AG08396 (cell line): ENCODE measurements at regions not wholly inside any gene's neighbourhood (a gene's known extent, or its start where the extent isn't known, plus 50 kb on each side); places are given as distances from the start of the nearest gene placed in this dataset.

Experiments
- DNase-seq: peaks from one replicate; pipeline ENCODE4 v3.0.0; 2012; ENCODE audit warnings: low spot score, mixed read lengths

GRCh38 chr5:109945097-109945678, 255.5 kb downstream of the MAN2A1 start:
- no peak for DNase-seq

GRCh38 chr5:109945723-109946480, 256.2 kb downstream of the MAN2A1 start:
- no peak for DNase-seq

DNA sequence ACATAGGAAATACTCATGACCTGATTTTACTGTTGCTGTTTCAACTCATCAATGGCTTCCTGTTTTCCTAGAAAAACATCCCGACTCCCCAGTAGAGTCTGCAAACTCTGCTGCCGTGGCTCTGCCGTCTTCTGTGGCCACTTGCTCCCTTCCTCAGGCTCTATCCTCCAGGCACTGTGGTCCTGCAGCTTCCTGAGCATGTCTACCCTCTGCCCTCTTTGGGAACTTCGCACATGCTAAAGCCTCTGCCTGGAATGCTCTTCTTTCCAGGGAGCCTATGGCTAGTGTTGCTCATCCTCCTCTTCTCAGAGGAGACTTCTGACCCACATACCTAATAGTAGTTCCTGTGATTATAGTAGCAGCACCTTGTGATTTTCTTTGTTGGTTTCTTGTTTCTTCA, 256.9 kb downstream of the MAN2A1 start:
- no peak for DNase-seq

DNA sequence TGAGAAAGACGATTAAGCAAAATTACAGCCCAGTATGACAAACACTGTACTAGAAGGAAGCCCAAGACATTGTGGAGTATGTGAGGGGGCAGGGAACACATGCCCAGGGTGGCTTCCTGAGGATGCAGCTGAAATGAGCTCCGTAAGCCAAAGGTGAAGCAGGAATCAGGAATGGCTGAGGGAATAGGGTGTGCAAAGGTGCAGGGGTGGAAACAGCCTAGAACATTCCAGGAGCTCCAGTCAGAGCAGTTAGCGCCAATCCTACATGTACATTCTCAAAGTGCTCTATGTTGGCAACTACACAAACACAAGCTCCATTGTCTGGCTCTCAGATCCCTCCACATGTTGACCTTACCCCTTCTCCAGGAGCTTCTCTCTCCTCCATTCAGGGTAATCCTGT, 257.9 kb downstream of the MAN2A1 start:
- DNase-seq: no peak

DNA sequence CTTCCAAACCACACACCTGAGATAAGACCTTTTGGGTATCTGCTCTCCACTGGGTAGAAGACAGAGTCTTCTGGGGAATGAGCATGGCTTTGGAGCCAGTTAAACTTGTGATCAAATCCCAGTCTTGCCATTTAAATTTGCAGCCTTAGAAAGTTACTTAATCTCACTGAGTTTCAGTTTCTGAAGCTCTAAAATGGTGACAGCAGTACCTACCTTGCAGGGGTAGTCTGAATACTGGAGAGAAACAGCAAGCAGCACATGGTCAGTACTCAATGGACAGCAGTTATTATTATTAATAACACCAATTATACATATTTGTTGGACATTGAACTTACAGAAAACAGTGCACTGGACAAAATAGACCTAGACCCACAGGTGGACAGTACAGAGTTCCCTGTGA, 260.9 kb downstream of the MAN2A1 start:
- no peak for DNase-seq

DNA sequence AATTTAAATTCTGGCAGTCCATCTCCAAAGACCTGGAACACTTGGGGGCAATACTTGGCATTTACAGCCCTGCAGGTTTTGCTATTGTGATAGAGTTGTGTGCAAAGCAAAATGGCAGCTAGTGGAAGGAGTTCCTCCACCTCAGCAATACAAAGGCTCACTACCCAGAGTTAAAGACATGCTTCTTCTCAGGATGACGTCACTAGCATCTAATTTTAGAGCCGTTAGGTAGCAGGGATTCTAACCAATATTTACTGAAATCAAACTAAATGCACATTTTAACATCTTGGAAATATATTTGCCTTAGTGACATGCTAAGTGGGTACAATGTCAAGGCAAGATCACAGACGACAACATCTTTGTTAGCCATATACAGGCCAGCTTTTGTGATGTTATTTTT, 261.6 kb downstream of the MAN2A1 start:
- no peak for DNase-seq

GRCh38 chr5:109951758-109952157, 262.0 kb downstream of the MAN2A1 start:
- DNase-seq: no peak

GRCh38 chr5:109953761-109954160, 264.0 kb downstream of the MAN2A1 start:
- DNase-seq: no peak

DNA sequence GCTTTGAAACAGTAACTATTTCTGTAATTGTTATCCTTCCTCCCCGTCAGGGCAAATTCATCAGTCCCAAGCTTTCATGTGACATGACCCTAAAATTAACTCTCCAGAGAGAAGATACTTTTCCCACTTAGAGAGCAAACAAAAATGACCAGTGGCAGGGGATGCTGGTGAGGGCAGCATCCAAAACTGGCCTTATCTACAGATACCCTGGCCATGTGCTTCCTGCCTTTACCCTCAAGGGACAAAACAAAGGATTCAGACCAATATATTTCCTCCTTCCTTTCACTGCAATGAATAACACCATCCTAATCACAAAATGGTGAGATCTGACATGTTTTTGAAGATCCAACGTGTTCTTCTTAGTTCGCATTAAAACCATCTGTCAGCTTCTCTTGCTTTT, 267.2 kb downstream of the MAN2A1 start:
- no peak for DNase-seq

- DNase-seq: no peak
Observed at GRCh38 chr5:109958082-109958481, 268.4 kb downstream of the MAN2A1 start.

- no peak for DNase-seq
Observed at GRCh38 chr5:109959652-109960051, 269.9 kb downstream of the MAN2A1 start.

GRCh38 chr5:109961751-109962150, 272.0 kb downstream of the MAN2A1 start:
- no peak for DNase-seq

DNA sequence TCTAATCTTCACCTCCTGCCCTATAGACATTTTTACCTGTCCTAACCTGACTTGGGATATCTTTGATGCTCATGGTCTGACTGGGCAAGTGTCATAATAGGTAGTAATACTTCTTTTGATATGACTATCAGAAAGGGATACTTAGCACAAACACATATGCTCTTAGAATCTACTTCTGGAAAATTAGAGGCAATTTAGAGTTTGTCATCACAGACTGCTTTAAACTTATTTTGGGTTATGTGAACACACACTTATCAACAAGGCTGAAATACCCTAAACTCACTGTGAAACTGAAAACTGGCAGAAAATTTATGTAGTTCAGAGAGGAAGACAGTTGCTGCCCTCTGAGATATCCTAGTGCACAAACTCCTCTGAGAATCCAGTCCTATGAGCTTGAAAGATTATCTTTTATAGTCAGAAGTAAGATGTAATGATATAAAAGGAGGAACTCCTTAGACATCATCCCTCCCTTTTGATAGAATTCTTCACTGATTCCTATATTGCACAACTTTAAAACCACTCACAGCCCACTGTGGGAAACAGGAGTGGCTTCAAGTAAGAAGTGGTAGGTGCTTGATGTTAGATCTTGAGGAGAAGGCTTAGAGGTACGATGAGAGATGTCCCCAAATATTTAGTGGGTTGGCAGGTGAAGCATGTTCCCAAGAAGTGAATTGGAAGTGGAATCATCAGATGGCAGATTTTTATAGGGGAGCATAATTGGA, 273.3 kb downstream of the MAN2A1 start:
- no peak for DNase-seq

DNA sequence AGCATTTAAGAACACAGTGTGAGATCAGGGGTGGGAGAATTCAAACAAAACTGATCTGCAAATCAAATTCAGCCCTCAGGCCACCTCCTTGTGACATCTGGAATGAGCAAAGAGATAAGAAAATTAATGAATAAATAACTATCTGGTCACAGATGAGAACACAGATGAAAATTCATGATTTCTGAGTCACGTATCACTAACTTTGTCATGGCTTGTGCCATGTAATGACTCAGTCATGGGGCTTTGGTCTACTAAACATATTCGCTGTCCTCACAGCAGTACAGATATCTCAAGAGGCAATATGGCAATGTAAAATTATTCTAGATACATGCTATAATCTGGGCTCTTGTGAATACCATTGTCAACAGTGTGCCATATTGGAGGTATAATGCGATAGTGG, 274.4 kb downstream of the MAN2A1 start:
- DNase-seq: no peak

GRCh38 chr5:109965634-109966033, 275.9 kb downstream of the MAN2A1 start:
- DNase-seq: no peak

GRCh38 chr5:109971968-109972367, 282.2 kb downstream of the MAN2A1 start:
- DNase-seq: no peak

GRCh38 chr5:109981979-109982378, 292.3 kb downstream of the MAN2A1 start:
- no peak for DNase-seq

DNA sequence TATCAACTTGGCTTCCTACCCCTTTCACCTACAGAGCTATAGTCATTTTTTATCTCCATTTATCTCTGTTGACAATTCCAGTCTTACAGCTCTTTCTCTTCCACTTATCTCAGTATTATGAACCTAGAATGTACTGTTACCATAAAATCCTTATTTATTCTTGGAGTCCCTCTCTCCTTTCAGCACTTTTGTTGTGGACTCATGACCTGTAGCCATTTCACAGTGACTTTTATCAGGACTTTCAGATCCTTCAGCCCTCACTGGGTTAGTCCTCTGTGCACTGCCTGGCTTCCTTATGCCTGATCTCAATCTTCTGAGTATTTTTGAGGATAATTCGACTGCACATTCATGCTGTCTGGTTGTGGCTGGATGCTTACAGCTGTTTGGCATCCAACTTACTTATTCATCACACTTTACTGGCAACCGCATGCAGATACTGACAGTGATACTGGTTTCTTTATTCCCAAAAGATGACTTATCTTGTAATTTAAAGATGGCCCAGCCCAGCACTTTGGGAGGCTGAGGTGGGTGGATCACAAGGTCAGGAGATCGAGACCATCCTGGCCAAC, 293.3 kb downstream of the MAN2A1 start:
- DNase-seq: no peak

GRCh38 chr5:109986726-109987125, 297.0 kb downstream of the MAN2A1 start:
- DNase-seq: no peak

GRCh38 chr5:109987355-109987754, 297.6 kb downstream of the MAN2A1 start:
- no peak for DNase-seq

- no peak for DNase-seq
Observed at GRCh38 chr5:109987970-109988369, 298.2 kb downstream of the MAN2A1 start.

DNA sequence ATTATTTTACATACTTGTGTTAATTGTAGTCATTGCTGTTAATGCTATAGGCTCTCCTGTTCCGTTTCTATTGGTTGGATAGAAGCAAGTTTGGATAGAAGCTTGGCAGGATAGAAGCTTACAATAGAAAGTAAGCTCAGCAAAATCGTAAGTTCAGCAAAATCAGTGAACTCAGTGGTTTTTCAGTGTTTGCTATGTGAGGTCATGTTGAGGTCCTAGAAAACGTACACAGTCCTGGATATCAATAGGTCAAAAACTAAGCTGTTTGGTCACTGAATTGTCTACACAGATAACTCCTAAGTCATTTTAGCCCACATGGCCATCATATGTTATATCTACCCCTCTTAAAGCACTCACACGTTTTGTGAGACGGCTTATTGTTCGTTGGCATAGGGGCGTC, 299.4 kb downstream of the MAN2A1 start:
- DNase-seq: no peak
